WERI-Rb-1 (cell line): ENCODE measurements at regions not wholly inside any gene's neighbourhood (a gene's known extent, or its start where the extent isn't known, plus 50 kb on each side); places are given as distances from the start of the nearest gene placed in this dataset.

Experiments used
- DNase-seq: peaks from one replicate; pipeline ENCODE4 v3.0.0-alpha.2; 2020
- H3K27ac ChIP-seq: fragments of 250-450 bp; sonication (Bioruptor Pico); 2 replicates; pipeline ENCODE4 v1.5.1; 2020; ENCODE audit warnings: mild to moderate bottlenecking, moderate library complexity
- H3K27me3 ChIP-seq: fragments of 250-450 bp; sonication (Bioruptor Pico); 2 replicates; pipeline ENCODE4 v1.5.1; 2021; ENCODE audit warnings: mild to moderate bottlenecking, low read depth, moderate library complexity; ENCODE audit not compliant: insufficient read depth, severe bottlenecking
- H3K36me3 ChIP-seq: fragments of 250-450 bp; sonication (Bioruptor Pico); 2 replicates; pipeline ENCODE4 v1.5.1; 2020; ENCODE audit warnings: mild to moderate bottlenecking, moderate library complexity
- H3K4me3 ChIP-seq: 2 replicates; pipeline ENCODE4 v1.5.1; 2011; ENCODE audit warnings: low read depth, mild to moderate bottlenecking, control low read depth, low read length
- H3K9me3 ChIP-seq: fragments of 250-450 bp; sonication (Bioruptor Pico); 2 replicates; pipeline ENCODE4 v1.5.1; 2021; ENCODE audit warnings: mild to moderate bottlenecking, moderate library complexity; ENCODE audit not compliant: severe bottlenecking
- TF ChIP-seq, protein P1 (sequence below): IDR thresholded peaks from 2 replicates; pipeline ENCODE4 v1.5.1; 2011; ENCODE audit warnings: low read depth, mild to moderate bottlenecking, control low read depth, inconsistent platforms, low read length

DNA sequence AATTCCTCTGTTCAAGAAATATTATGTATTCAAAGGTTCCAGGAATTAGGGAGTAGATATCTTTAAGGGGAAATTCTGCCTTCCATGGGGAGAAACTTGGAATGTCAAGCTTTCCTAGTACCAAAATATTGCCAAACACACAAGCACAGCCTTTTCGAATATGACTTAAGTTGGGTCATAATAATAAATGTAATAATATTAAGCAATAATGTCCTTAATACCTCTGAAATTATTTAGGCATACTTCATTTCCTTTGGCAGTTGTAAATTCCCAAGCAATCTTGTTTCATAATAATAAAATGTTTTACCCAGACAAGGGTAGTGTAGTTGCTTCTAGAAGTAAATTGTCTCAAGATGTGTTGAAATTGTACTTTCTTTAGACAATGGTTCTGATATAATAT is 630.3 kb upstream of the CDH18 start:
- no peak overlapping the region for H3K4me3 ChIP-seq
- H3K36me3 ChIP-seq, result no peaks in the 10 kb centered on the region
- DNase-seq, result no peak
- TF ChIP-seq, protein P1, sequence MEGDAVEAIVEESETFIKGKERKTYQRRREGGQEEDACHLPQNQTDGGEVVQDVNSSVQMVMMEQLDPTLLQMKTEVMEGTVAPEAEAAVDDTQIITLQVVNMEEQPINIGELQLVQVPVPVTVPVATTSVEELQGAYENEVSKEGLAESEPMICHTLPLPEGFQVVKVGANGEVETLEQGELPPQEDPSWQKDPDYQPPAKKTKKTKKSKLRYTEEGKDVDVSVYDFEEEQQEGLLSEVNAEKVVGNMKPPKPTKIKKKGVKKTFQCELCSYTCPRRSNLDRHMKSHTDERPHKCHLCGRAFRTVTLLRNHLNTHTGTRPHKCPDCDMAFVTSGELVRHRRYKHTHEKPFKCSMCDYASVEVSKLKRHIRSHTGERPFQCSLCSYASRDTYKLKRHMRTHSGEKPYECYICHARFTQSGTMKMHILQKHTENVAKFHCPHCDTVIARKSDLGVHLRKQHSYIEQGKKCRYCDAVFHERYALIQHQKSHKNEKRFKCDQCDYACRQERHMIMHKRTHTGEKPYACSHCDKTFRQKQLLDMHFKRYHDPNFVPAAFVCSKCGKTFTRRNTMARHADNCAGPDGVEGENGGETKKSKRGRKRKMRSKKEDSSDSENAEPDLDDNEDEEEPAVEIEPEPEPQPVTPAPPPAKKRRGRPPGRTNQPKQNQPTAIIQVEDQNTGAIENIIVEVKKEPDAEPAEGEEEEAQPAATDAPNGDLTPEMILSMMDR, result no peak
- H3K27me3 ChIP-seq, result no peaks in the 10 kb centered on the region
- no peaks in the 10 kb centered on the region for H3K9me3 ChIP-seq
- no peak overlapping the region for H3K27ac ChIP-seq

DNA sequence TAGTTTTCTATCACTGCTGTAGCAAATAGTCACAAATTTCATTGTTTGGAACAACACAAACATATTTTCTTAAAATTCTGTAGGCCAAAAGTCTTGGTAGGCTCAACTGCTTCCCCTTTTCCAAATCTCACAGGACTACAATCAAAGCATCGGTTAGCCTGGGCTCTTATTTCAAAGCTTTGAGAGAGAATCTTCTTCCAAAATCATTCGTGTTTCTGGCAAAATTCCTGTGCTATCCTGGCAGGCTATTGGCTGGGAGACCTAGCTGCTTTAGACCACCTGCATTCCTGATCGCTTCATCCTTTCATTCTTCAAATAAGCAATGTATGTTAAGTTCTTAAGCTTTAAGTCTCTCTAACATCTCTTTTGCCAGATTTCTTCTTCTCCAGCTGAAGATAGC is 629.8 kb upstream of the CDH18 start:
- no peak for DNase-seq
- TF ChIP-seq, protein P1, result no peak
- Histone ChIP-seq H3K9me3 (no peaks in the 10 kb centered on the region), H3K27me3 (no peaks in the 10 kb centered on the region), H3K4me3 (no peak overlapping the region), H3K36me3 (no peaks in the 10 kb centered on the region), H3K27ac (no peak overlapping the region)

DNA sequence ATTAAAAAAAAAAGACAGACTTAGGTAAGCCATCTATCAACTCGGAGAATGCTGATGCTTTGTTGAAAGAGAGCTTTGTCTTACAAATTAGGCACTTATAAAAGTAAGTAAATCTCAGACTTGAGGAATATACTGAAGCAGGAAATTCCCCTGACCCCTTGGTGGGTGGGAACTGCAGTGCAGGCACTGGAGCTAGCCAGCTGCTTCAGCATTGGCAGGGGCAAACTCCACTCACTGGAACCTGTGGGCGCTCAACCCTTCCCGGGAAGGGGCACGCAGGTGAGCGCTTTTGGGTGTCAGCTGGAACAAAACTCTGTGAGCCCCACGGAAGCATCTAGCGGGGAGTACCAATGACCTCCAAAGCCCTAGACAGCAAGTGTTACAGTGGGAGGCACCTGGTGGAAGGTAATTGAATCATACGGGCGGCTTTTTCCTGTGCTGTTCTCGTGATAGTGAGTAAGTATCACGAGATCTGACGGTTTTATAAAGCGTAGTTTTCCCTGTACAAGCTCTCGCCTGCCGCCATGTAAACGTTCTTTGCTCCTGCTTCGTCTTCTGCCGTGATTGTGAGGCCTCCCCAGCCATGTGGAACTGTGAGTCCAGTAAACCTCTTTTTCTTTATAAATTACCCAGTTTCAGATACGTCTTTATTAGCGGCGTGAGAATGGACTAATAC is 628.0 kb upstream of the CDH18 start:
- TF ChIP-seq, protein P1, result no peak
- no peak for DNase-seq
- Histone ChIP-seq H3K27me3 (no peaks in the 10 kb centered on the region), H3K36me3 (no peaks in the 10 kb centered on the region), H3K27ac (no peak overlapping the region), H3K4me3 (no peak overlapping the region), H3K9me3 (no peaks in the 10 kb centered on the region)

DNA sequence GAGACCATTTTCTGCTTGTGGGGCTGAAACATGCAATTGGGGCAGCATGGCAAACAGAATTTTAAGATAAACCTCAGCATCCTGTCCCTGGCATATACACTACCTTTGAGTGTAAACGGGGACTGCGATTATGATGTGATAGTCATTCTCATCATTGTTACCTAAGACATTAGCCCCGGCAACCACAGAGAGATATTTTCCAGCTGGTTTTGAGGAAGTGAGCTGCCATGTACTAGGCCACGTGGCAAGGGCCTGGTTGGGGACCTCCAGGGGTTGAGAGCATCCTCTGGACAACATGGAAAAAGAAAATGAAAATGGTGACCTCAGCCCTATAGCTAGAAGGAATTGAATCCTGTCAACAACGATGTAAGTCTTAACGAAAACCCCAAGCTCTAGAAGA is 623.6 kb upstream of the CDH18 start:
- DNase-seq, result no peak
- no peak overlapping the region for H3K4me3 ChIP-seq
- H3K36me3 ChIP-seq, result no peaks in the 10 kb centered on the region
- no peak overlapping the region for H3K27ac ChIP-seq
- H3K9me3 ChIP-seq, result no peaks in the 10 kb centered on the region
- TF ChIP-seq, protein P1, result no peak
- no peaks in the 10 kb centered on the region for H3K27me3 ChIP-seq

DNA sequence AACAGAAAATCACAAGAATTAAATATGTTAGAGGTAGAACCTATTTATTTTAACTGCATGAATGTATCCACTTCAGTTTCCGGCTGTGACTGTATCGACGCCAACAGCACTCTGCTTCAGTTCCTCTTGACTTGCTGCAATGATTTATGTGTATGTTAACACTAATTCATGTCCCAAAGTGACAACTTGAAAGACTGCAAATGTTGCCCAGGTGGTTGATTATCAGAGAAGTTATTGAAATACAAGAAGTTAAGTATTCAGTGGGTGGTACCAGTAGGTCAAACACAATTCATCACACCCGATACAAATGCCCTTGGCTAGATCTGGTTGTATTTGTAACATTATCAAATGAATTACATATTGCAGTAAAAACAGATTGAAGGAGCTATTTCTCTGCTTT is 622.7 kb upstream of the CDH18 start:
- Histone ChIP-seq H3K27me3 (no peaks in the 10 kb centered on the region), H3K27ac (no peak overlapping the region), H3K9me3 (no peaks in the 10 kb centered on the region), H3K36me3 (no peaks in the 10 kb centered on the region), H3K4me3 (no peak overlapping the region)
- DNase-seq, result no peak
- TF ChIP-seq, protein P1, result no peak

DNA sequence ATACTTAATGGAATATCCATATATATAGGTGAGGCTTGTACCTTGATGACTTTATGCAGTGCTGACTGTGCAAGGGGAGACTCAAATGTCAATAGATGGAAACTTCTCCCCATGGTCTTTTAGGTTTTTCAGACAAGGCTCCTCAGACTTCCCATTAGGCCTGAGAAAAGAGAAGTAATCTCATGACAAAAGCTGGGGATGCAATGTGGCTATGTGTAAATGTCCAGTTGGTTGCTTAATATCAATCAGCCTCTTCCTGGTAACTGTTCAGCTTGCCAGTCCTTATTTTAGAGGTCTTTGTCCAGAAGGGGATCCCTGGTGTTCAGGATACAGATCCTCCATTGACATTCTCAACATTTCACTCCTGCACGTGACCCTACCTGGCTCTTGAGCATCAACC is 621.1 kb upstream of the CDH18 start:
- TF ChIP-seq, protein P1, result no peak
- Histone ChIP-seq H3K9me3 (no peaks in the 10 kb centered on the region), H3K27ac (no peak overlapping the region), H3K4me3 (no peak overlapping the region), H3K36me3 (no peaks in the 10 kb centered on the region), H3K27me3 (no peaks in the 10 kb centered on the region)
- no peak for DNase-seq
